ENCODE measurements at regions not wholly inside any gene's neighbourhood (a gene's known extent, or its start where the extent isn't known, plus 50 kb on each side); places are given as distances from the start of the nearest gene placed in this dataset.

GRCh38 chr16:72371307-72372086 is 199.5 kb upstream of the PMFBP1 start:
- TF ChIP-seq GATA2 (IDR thresholded peaks at IDR 0.05; ENCODE audit: low read depth, low read length) (no peak), GATA3 (IDR thresholded peaks at IDR 0.05; ENCODE audit: low read depth, low read length) (no peak)
